Smooth muscle cell (in vitro differentiated cells): ENCODE measurements at regions not wholly inside any gene's neighbourhood (a gene's known extent, or its start where the extent isn't known, plus 50 kb on each side); places are given as distances from the start of the nearest gene placed in this dataset.
"Not testable (repeated sequence)": the region's sequence is repeated elsewhere in the genome, so short reads cannot be mapped to it uniquely, and the experiment has no call there.

Source experiments
- DNase-seq: peaks from one replicate; lab custom pipeline; 2025; ENCODE audit not compliant: unreplicated experiment; lab: John Stamatoyannopoulos, UW
- H2AFZ ChIP-seq: fragments of 200-600 bp; sonication (generic); 2 replicates; pipeline ENCODE4 v1.6.0; 2016; ENCODE audit warnings: antibody characterized with exemption, low read depth, mild to moderate bottlenecking
- H3F3A ChIP-seq: fragments of 200-600 bp; sonication (generic); 2 replicates; pipeline ENCODE4 v1.6.0; 2017; ENCODE audit warnings: antibody characterized with exemption, low read depth
- H3K27ac ChIP-seq: fragments of 200-600 bp; sonication (generic); 2 replicates; pipeline ENCODE4 v1.5.1; 2016; ENCODE audit warnings: low read depth, mild to moderate bottlenecking
- H3K27me3 ChIP-seq: fragments of 200-600 bp; sonication (generic); 2 replicates; pipeline ENCODE4 v1.6.1; 2016; ENCODE audit warnings: low read depth, mild to moderate bottlenecking
- H3K36me3 ChIP-seq: fragments of 200-600 bp; sonication (generic); 2 replicates; pipeline ENCODE4 v1.5.1; 2016; ENCODE audit warnings: low read depth
- H3K4me1 ChIP-seq: fragments of 200-600 bp; sonication (generic); 2 replicates; pipeline ENCODE4 v1.5.1; 2016; ENCODE audit warnings: low read depth
- H3K4me2 ChIP-seq: fragments of 200-600 bp; sonication (generic); 2 replicates; pipeline ENCODE4 v1.6.0; 2016; ENCODE audit warnings: mild to moderate bottlenecking
- H3K4me3 ChIP-seq: fragments of 200-600 bp; sonication (generic); 2 replicates; pipeline ENCODE4 v1.5.1; 2016; ENCODE audit warnings: mild to moderate bottlenecking
- H3K79me2 ChIP-seq: fragments of 200-600 bp; sonication (generic); 2 replicates; pipeline ENCODE4 v1.6.0; 2016; ENCODE audit warnings: low read depth, mild to moderate bottlenecking
- H3K9ac ChIP-seq: fragments of 200-600 bp; sonication (generic); 2 replicates; pipeline ENCODE4 v1.6.0; 2016; ENCODE audit warnings: low read depth
- H3K9me3 ChIP-seq: fragments of 200-600 bp; sonication (generic); replicated peaks from 2 replicates; pipeline ENCODE4 v1.5.1; 2016; ENCODE audit warnings: low read depth
- H4K20me1 ChIP-seq: fragments of 200-600 bp; sonication (generic); 2 replicates; pipeline ENCODE4 v1.6.0; 2016; ENCODE audit warnings: low read depth
- WGBS: methylation state at CpG from one replicate; pipeline ENCODE4 v1.1.7; 2016; ENCODE audit warnings: low lambda C conversion rate; 5-methylcytosine and 5-hydroxymethylcytosine counted together
- TF ChIP-seq, protein P1 (sequence below): fragments of 200-600 bp; sonication (generic); IDR thresholded peaks from 2 replicates; pipeline ENCODE4 v1.5.1; 2017; ENCODE audit warnings: borderline replicate concordance, mild to moderate bottlenecking, antibody characterized with exemption; ENCODE audit not compliant: insufficient read depth, poor library complexity, severe bottlenecking

DNA sequence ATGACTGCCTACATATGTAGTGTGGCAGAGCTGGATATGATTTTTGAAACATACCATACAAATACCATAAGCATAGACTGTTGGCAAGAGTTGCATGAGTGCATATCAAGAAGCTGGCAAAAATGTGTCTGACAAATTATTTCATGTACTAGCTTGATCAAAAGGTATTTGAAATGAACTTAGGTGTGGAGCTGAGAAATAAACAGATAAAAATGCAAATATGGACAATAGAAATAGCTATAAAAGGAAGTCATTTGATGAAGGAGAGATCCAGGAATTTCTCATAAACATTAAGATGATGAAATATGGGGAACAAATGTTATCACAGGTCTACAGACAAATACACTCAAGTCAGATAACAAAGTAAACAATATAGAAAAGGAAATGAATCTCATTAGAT, 609.1 kb downstream of the PTPRC start:
- TF ChIP-seq, protein P1, sequence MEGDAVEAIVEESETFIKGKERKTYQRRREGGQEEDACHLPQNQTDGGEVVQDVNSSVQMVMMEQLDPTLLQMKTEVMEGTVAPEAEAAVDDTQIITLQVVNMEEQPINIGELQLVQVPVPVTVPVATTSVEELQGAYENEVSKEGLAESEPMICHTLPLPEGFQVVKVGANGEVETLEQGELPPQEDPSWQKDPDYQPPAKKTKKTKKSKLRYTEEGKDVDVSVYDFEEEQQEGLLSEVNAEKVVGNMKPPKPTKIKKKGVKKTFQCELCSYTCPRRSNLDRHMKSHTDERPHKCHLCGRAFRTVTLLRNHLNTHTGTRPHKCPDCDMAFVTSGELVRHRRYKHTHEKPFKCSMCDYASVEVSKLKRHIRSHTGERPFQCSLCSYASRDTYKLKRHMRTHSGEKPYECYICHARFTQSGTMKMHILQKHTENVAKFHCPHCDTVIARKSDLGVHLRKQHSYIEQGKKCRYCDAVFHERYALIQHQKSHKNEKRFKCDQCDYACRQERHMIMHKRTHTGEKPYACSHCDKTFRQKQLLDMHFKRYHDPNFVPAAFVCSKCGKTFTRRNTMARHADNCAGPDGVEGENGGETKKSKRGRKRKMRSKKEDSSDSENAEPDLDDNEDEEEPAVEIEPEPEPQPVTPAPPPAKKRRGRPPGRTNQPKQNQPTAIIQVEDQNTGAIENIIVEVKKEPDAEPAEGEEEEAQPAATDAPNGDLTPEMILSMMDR = no peak
- Histone ChIP-seq H2AFZ (no peak overlapping the region), H3K79me2 (no peaks in the 10 kb centered on the region), H4K20me1 (no peaks in the 10 kb centered on the region), H3K27ac (no peak overlapping the region), H3K9me3 (no peaks in the 10 kb centered on the region), H3K4me2 (no peak overlapping the region), H3F3A (no peaks in the 10 kb centered on the region), H3K4me1 (no peaks in the 10 kb centered on the region), H3K9ac (no peak overlapping the region), H3K36me3 (no peaks in the 10 kb centered on the region), H3K4me3 (no peak overlapping the region), H3K27me3 (no peaks in the 10 kb centered on the region)
- DNase-seq = no peak

- H3K36me3 ChIP-seq, H3K4me3 ChIP-seq, H3K4me2 ChIP-seq, H2AFZ ChIP-seq, DNase-seq, H3K27me3 ChIP-seq, H3K27ac ChIP-seq, H3K4me1 ChIP-seq, H3K9ac ChIP-seq, H4K20me1 ChIP-seq, H3K79me2 ChIP-seq, H3F3A ChIP-seq: not testable (repeated sequence)
- peaks cover 11% of the 10 kb centered on the region for H3K9me3 ChIP-seq
- 95% methylated on average over 1 of the region's 1 CpG for WGBS
Observed at GRCh38 chr1:199254040-199254439, 615.2 kb downstream of the PTPRC start.

DNA sequence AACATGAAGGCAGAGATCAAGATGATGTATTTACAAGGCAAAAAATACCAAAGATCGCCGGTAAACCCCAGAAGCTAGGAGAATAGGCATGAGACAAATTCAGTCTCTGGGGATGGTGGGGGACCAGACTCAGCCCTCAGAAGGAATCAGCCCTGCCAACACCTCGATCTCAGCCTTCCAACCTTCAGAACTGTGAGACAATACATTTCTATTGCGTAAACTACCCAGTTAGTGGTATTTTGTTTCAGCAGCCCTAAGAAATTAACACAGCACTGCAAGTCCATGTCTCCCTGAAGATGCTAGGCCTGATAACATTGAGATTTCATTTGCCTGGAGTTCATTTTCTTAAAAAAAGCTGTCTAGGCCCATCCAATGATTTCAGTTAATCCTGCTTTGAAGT, 622.5 kb downstream of the PTPRC start:
- no peak overlapping the region for H2AFZ ChIP-seq
- H3K36me3 ChIP-seq = no peaks in the 10 kb centered on the region
- 94% methylated on average over 4 of the region's 4 CpGs for WGBS
- H3K27me3 ChIP-seq = no peaks in the 10 kb centered on the region
- DNase-seq = no peak
- no peaks in the 10 kb centered on the region for H3F3A ChIP-seq
- TF ChIP-seq, protein P1 = no peak
- no peak overlapping the region for H3K9ac ChIP-seq
- peaks cover 6% of the 10 kb centered on the region for H3K9me3 ChIP-seq
- no peak overlapping the region for H3K27ac ChIP-seq
- H3K4me3 ChIP-seq = no peak overlapping the region
- no peaks in the 10 kb centered on the region for H3K79me2 ChIP-seq
- peaks cover 4% of the 10 kb centered on the region for H3K4me1 ChIP-seq
- H3K4me2 ChIP-seq = no peak overlapping the region
- H4K20me1 ChIP-seq = no peaks in the 10 kb centered on the region

DNA sequence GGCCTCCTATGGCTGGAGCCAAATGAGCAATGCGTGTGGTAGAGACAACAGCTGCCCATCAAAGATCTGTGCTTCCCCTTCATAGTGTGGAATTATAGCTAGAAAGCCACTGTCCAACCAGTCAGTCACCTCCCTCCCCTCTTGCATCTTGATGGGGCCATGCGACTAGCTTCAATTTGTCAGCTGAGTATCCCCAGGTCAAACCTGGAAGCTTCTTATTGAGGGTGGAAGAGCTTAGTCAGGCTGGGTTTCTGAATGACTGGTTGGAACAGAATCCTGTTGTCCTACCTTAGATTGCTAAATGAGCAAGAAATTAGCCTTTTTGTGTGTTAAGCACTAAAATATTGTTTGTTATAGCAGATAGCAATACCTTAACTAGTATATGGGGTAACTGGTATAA, 625.4 kb downstream of the PTPRC start:
- no peak for DNase-seq
- H3K9me3 ChIP-seq = no peaks in the 10 kb centered on the region
- no peaks in the 10 kb centered on the region for H4K20me1 ChIP-seq
- H2AFZ ChIP-seq = peak overlapping the region; percentile 47
- no peak overlapping the region for H3K27ac ChIP-seq
- 93% methylated on average over 2 of the region's 2 CpGs for WGBS
- H3K4me1 ChIP-seq = peaks cover 4% of the 10 kb centered on the region
- H3K4me3 ChIP-seq = no peak overlapping the region
- no peaks in the 10 kb centered on the region for H3K79me2 ChIP-seq
- H3K27me3 ChIP-seq = no peaks in the 10 kb centered on the region
- no peaks in the 10 kb centered on the region for H3F3A ChIP-seq
- no peaks in the 10 kb centered on the region for H3K36me3 ChIP-seq
- TF ChIP-seq, protein P1 = no peak
- no peak overlapping the region for H3K9ac ChIP-seq
- no peak overlapping the region for H3K4me2 ChIP-seq
